NCI-H2029 (cell line): ENCODE measurements at regions not wholly inside any gene's neighbourhood (a gene's known extent, or its start where the extent isn't known, plus 50 kb on each side); places are given as distances from the start of the nearest gene placed in this dataset.
A peak's percentile ranks its signal among the peaks of the same experiment; 100 is the strongest.
"Not testable (repeated sequence)": the region's sequence is repeated elsewhere in the genome, so short reads cannot be mapped to it uniquely, and the experiment has no call there.

ENCODE experiments used
- DNase-seq: peaks from one replicate; lab custom pipeline; 2025; lab: John Stamatoyannopoulos, UW

- no peak for DNase-seq
Measured at GRCh38 chr1:196160066-196160795, 448.0 kb downstream of the KCNT2 start.

GRCh38 chr1:196155586-196155985, 452.7 kb downstream of the KCNT2 start:
- DNase-seq, result no peak

- DNase-seq, result no peak
Measured at GRCh38 chr1:196152975-196153374, 455.3 kb downstream of the KCNT2 start.

- peak; percentile 57 for DNase-seq
Measured at GRCh38 chr1:196152086-196152485, 456.2 kb downstream of the KCNT2 start.

- peak; percentile 2 for DNase-seq
Measured at GRCh38 chr1:196148367-196148970, 459.8 kb downstream of the KCNT2 start.

- DNase-seq, result no peak
Measured at GRCh38 chr1:196147530-196147929, 460.7 kb downstream of the KCNT2 start.

GRCh38 chr1:196145151-196145550, 463.1 kb downstream of the KCNT2 start:
- not testable (repeated sequence) for DNase-seq

GRCh38 chr1:196144588-196144987, 463.7 kb downstream of the KCNT2 start:
- no peak for DNase-seq

- DNase-seq, result no peak
Measured at GRCh38 chr1:196143602-196144342, 464.5 kb downstream of the KCNT2 start.

- no peak for DNase-seq
Measured at GRCh38 chr1:196142111-196142640, 466.1 kb downstream of the KCNT2 start.

GRCh38 chr1:196136396-196136795, 471.8 kb downstream of the KCNT2 start:
- DNase-seq, result no peak

- DNase-seq, result no peak
Measured at GRCh38 chr1:196131691-196132090, 476.5 kb downstream of the KCNT2 start.

- DNase-seq, result no peak
Measured at GRCh38 chr1:196128835-196129234, 479.4 kb downstream of the KCNT2 start.

GRCh38 chr1:196121181-196121580, 487.1 kb downstream of the KCNT2 start:
- DNase-seq, result no peak

- DNase-seq, result no peak
Measured at GRCh38 chr1:196115646-196116045, 492.6 kb downstream of the KCNT2 start.

- no peak for DNase-seq
Measured at GRCh38 chr1:196114193-196114592, 494.0 kb downstream of the KCNT2 start.

GRCh38 chr1:196108990-196109389, 499.2 kb downstream of the KCNT2 start:
- DNase-seq, result not testable (repeated sequence)

GRCh38 chr1:196105901-196106300, 502.3 kb downstream of the KCNT2 start:
- DNase-seq, result no peak

- DNase-seq, result no peak
Measured at GRCh38 chr1:196102826-196103225, 505.4 kb downstream of the KCNT2 start.

GRCh38 chr1:196098000-196098399, 510.2 kb downstream of the KCNT2 start:
- no peak for DNase-seq

- no peak for DNase-seq
Measured at GRCh38 chr1:196094821-196095220, 513.4 kb downstream of the KCNT2 start.

GRCh38 chr1:196091397-196092135, 516.7 kb downstream of the KCNT2 start:
- DNase-seq, result no peak
